GM12874 (cell line): ENCODE measurements at regions not wholly inside any gene's neighbourhood (a gene's known extent, or its start where the extent isn't known, plus 50 kb on each side); places are given as distances from the start of the nearest gene placed in this dataset.

Experiments used
- TF ChIP-seq, protein P1 (sequence below): IDR thresholded peaks from 2 replicates; pipeline ENCODE4 v1.5.1; 2011; ENCODE audit warnings: low read depth, mild to moderate bottlenecking, control low read depth, low read length, moderate library complexity; ENCODE audit not compliant: insufficient read depth

DNA sequence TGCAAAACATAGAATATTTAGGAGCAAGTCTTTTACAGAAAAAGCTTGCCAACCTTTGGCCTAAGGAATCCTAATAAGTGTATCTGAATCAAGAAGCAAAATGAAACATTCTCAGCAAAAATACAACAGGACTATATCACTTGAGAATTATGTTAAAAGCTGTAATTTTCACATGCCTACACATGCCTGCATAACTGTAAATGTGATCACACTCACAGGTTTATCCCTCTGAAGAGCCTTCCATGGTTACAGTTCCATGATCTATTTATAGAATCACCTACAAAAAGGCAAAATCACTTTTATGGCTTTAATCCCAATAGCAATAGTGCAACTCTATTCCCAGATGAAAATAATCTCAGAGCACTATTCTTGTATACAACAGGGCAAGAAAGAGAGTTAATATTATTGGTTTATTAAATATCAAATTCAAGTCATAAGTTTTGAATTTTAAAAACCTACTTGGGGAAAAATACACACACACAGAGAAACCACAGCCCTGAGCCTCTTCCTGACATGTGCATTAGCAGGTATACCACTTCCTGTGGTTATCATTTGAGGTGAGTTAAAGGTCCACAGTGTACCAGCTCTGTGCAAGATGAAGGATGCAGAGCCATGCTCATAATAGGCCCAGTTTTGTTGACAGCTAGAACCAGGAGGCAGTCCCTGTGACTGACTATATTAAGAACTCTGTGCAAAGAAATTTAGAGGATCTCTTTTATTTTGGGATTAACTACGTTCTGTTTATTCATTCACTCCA lies 252.5 kb upstream of the TGFBR2 start:
- TF ChIP-seq, protein P1, sequence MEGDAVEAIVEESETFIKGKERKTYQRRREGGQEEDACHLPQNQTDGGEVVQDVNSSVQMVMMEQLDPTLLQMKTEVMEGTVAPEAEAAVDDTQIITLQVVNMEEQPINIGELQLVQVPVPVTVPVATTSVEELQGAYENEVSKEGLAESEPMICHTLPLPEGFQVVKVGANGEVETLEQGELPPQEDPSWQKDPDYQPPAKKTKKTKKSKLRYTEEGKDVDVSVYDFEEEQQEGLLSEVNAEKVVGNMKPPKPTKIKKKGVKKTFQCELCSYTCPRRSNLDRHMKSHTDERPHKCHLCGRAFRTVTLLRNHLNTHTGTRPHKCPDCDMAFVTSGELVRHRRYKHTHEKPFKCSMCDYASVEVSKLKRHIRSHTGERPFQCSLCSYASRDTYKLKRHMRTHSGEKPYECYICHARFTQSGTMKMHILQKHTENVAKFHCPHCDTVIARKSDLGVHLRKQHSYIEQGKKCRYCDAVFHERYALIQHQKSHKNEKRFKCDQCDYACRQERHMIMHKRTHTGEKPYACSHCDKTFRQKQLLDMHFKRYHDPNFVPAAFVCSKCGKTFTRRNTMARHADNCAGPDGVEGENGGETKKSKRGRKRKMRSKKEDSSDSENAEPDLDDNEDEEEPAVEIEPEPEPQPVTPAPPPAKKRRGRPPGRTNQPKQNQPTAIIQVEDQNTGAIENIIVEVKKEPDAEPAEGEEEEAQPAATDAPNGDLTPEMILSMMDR = no peak

DNA sequence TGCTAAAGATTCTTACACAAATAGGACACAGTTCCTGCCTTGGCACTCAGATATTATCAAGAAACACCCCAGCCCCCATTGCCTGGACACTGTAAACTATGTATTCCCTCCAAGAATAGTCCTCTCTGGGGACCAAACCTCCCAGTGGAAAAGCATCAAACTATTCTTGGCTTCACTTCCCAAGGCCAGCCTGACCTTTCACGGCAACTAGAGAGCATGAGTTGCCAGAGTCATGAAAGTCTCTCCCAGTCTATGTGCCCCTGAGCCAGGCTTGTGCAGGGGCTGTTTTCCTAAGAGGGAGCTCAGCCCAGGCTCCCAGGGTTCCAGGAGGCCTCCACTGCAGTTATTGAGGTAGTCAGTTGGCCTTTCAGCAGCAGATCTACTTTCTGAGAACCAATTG lies 251.9 kb upstream of the TGFBR2 start:
- TF ChIP-seq, protein P1 = no peak

DNA sequence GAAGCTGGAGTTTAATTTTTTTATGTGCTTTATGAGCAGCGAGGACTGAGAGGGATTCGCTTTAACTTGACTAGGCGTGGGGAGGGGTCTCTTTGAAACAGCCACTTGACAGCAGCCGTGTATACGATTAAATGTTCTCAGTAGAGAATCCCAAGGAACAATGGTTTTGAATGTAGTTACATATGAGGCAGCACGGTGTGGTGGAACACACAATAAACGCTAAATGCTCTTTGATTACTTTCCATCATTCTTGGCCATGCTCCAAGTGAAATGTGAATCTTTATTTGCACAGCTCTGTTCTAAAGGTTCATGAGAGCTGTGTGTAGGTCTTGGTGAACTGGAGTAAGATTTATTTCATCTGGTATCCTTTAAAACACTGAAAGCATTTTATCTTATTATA lies 251.4 kb upstream of the TGFBR2 start:
- TF ChIP-seq, protein P1 = no peak

DNA sequence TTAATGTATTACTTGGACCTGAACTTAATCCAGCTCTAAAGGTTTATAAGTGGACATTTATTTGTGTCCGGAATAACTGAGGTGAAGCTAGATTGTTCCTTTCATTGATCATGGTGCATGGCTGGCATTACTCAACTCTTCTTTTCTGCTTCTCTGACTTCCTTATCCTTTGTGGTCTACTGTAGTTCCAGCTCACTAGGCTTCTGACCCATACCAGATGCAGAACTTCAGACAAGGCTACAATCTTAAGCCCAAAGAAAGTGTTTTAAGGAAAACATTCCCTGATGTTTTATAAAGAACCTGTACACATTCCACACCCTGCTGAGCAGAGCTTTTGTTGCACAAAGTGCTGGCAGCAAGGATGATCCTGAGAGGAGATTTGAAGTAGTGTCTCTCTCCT lies 250.8 kb upstream of the TGFBR2 start:
- TF ChIP-seq, protein P1 = no peak

DNA sequence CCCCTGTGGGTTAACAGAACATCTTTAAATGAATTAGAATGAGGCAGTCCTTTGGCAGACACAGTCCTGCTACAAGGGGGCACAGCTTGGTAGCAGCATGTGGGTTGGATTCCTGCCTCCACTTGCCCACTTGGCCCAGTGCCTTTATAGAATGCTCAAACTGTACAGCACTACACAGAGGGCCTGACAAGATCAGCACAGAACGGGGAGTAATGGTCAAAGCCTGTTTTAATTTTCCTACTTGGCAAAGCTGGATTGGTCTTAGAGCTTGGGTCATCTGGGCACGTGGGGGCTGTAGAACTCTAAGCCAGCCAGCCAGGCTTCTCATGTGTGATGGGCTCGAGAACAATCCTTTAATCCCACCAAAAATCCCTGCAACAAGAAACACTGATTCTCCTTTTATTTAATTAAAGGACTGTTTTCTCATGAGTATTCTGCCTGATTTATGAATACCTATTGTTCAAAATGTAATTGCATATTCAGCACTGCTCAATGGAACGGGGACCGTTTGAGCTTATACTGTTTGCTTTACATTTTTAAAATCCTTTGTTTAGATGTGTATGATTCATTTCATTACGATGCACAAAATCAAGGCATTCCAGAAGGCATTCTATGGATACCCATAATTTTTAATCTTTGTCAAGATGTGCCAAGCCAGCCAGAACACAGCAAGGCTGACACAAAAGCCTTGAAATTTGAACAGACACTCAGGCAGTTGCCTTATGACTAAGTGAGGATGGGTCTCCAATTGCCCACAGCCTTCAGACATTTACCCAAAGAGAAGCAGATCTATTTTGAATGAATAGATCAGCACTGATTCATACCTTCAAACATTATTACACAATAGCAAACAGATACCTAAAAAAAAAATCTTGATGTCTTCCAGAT lies 249.3 kb upstream of the TGFBR2 start:
- TF ChIP-seq, protein P1 = no peak

DNA sequence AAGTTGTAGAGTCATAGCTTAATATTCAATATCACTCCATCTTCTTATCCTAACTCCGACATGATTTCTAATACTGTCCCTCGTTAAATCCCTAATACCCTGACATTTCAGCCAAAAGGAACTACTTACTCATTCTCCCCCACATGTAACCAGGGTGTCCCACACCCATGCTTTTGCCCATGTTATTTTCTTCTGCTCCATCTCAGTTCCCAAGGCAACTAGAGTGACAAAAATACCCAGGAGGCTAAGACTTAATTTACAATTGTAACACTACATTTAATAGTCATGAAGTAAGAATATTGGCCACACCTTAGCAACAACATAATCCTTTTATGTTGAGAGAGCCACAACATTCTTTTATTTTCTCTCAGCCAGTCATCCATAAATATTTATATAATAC lies 248.5 kb upstream of the TGFBR2 start:
- TF ChIP-seq, protein P1 = no peak

DNA sequence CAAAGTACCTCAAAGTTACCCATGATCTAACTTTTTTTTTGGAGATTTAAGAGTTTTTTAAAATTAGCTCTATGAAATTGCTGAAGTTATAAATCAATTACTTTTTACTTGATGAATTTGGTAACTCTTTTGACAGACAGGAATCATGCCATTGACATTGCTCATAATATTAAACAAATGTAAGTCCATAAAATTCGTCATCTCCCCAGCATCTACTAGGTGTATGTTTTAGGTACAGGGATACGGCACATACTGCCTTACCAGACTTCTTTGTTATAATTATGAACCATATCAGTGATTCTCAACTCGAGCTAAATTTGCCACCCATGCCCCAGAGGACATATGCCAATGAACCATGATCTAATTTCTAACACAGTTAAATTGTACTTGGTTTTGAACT lies 247.5 kb upstream of the TGFBR2 start:
- TF ChIP-seq, protein P1 = no peak
